NCI-H460 (cell line): ENCODE measurements at regions not wholly inside any gene's neighbourhood (a gene's known extent, or its start where the extent isn't known, plus 50 kb on each side); places are given as distances from the start of the nearest gene placed in this dataset.

ENCODE experiments used
- small RNA-seq, 2 experiments: library from RNA; depleted of rRNA; stranded (forward); fragments of <200 nt; gene quantifications; one replicate each; pipeline ENCODE3, GENCODE V24; 2014

Small RNA genes lying in the stretch of these regions (small RNA-seq; reads per million reads assigned to genes)
- 0 to 0.06 reads per million in 2 experiments for gene RNU6-1264P
